Caco-2 (cell line): ENCODE measurements at regions not wholly inside any gene's neighbourhood (a gene's known extent, or its start where the extent isn't known, plus 50 kb on each side); places are given as distances from the start of the nearest gene placed in this dataset.

ENCODE experiments used
- BruUV-seq: library from RNA; stranded (reverse); fragments of 400-500 nt; replicated peaks from 2 replicates; lab custom pipeline; 2021; lab: Mats Ljungman, UMichigan
- CTCF ChIA-PET: fragments of 300-600 bp; sonication (Branson Sonifier 250); formaldehyde crosslinking; loops from one replicate; lab custom pipeline; 2022; ENCODE audit warnings: antibody characterized with exemption; lab: Charles Lee
- POLR2A ChIA-PET: fragments of 300-600 bp; sonication (Branson Sonifier 250); formaldehyde crosslinking; loops from one replicate; lab custom pipeline; 2022; ENCODE audit warnings: antibody characterized with exemption; lab: Charles Lee
- DNase-seq, 2 experiments: peaks; one replicate each; pipeline versions ENCODE4 v3.0.0 to v3.0.0-alpha.2; 2020 to 2022
- H3K27me3 ChIP-seq: replicated peaks from 2 replicates; pipeline ENCODE4 v1.6.0; 2011; ENCODE audit warnings: low read length; ENCODE audit not compliant: control insufficient read depth, insufficient read depth
- H3K36me3 ChIP-seq: 2 replicates; pipeline ENCODE4 v1.5.1; 2011; ENCODE audit warnings: low read length; ENCODE audit not compliant: control insufficient read depth, insufficient read depth
- H3K4me1 ChIP-seq: fragments of 250-450 bp; sonication (Bioruptor Pico); 2 replicates; pipeline ENCODE4 v1.5.1; 2020; ENCODE audit warnings: mild to moderate bottlenecking
- H3K4me3 ChIP-seq: 2 replicates; pipeline ENCODE4 v1.5.1; 2011; ENCODE audit warnings: low read depth, mild to moderate bottlenecking, control low read depth, low read length
- H3K9me3 ChIP-seq: fragments of 250-450 bp; sonication (Bioruptor Pico); 2 replicates; pipeline ENCODE4 v1.5.1; 2020; ENCODE audit warnings: mild to moderate bottlenecking, moderate library complexity
- H3K27ac Mint-ChIP-seq: one replicate; pipeline ENCODE4 v1.8.0; 2022; ENCODE audit warnings: mixed read lengths; ENCODE audit not compliant: unreplicated experiment
- H3K27me3 Mint-ChIP-seq: one replicate; pipeline ENCODE4 v1.8.0; 2022; ENCODE audit warnings: mixed read lengths; ENCODE audit not compliant: insufficient read depth, unreplicated experiment
- H3K36me3 Mint-ChIP-seq: one replicate; pipeline ENCODE4 v1.8.0; 2022; ENCODE audit warnings: mild to moderate bottlenecking, mixed read lengths; ENCODE audit not compliant: insufficient read depth, unreplicated experiment
- H3K4me1 Mint-ChIP-seq: one replicate; pipeline ENCODE4 v1.8.0; 2022; ENCODE audit warnings: low read depth, mixed read lengths; ENCODE audit not compliant: unreplicated experiment
- H3K4me3 Mint-ChIP-seq: one replicate; pipeline ENCODE4 v1.8.0; 2022; ENCODE audit warnings: mild to moderate bottlenecking, moderate library complexity, mixed read lengths; ENCODE audit not compliant: unreplicated experiment
- H3K9me3 Mint-ChIP-seq: one replicate; pipeline ENCODE4 v1.8.0; 2022; ENCODE audit warnings: mixed read lengths; ENCODE audit not compliant: unreplicated experiment
- CTCF ChIP-seq, 2 experiments: fragments of 200-600 bp in 1 of 2; IDR thresholded peaks; 1 replicate in 1 of 2; 2 replicates in 1 of 2; pipeline versions ENCODE4 v1.5.1 to v1.8.0; 2011 to 2022; ENCODE audit warnings: antibody characterized with exemption in 1 of 2, control low read depth in 1 of 2, inconsistent platforms in 1 of 2, low read depth in 1 of 2, low read length in 1 of 2, mild to moderate bottlenecking in 1 of 2, moderate library complexity in 1 of 2; ENCODE audit not compliant: insufficient read depth in 1 of 2, severe bottlenecking in 1 of 2, unreplicated experiment in 1 of 2
- intact Hi-C: fragments of 100-400 bp; cut with micrococcal nuclease; formaldehyde crosslinking; loops from one replicate; pipeline ENCODE4 v1.10.0; 2022; ENCODE audit not compliant: unreplicated experiment

- H3K27ac Mint-ChIP-seq, result no peak overlapping the region
- no TSS peak for BruUV-seq
- ChIA-PET POLR2A (no interaction called here), CTCF (no interaction called here)
- H3K4me1 Mint-ChIP-seq, result no peaks in the 10 kb centered on the region
- no peaks in the 10 kb centered on the region for H3K27me3 Mint-ChIP-seq
- H3K9me3 Mint-ChIP-seq, result no peaks in the 10 kb centered on the region
- H3K4me3 Mint-ChIP-seq, result no peak overlapping the region
- H3K27me3 ChIP-seq, result no peaks in the 10 kb centered on the region
- H3K36me3 ChIP-seq, result no peaks in the 10 kb centered on the region
- peaks cover 2% of the 10 kb centered on the region for H3K4me1 ChIP-seq
- no peaks in the 10 kb centered on the region for H3K9me3 ChIP-seq
- H3K4me3 ChIP-seq, result no peak overlapping the region
- intact Hi-C loops, result no loop called here
- no peak for DNase-seq
- TF ChIP-seq CTCF (IDR thresholded peaks at IDR 0.05; ENCODE audit: insufficient read depth in 1 of 2, low read depth in 1 of 2, low read length in 1 of 2, severe bottlenecking in 1 of 2, unreplicated experiment in 1 of 2), result no peak
- H3K36me3 Mint-ChIP-seq, result no peaks in the 10 kb centered on the region
Observed at GRCh38 chr1:229124520-229125124, 146.3 kb upstream of the RAB4A start.

GRCh38 chr1:229127301-229127700 lies 143.6 kb upstream of the RAB4A start:
- H3K4me3 Mint-ChIP-seq, result no peak overlapping the region
- intact Hi-C loops, result no loop called here
- H3K27me3 ChIP-seq, result no peaks in the 10 kb centered on the region
- H3K36me3 Mint-ChIP-seq, result no peaks in the 10 kb centered on the region
- H3K4me1 ChIP-seq, result peaks cover 29% of the 10 kb centered on the region
- ChIA-PET POLR2A (no interaction called here), CTCF (no interaction called here)
- no peak for DNase-seq
- no peaks in the 10 kb centered on the region for H3K9me3 ChIP-seq
- no peak overlapping the region for H3K4me3 ChIP-seq
- TF ChIP-seq CTCF (IDR thresholded peaks at IDR 0.05; ENCODE audit: insufficient read depth in 1 of 2, low read depth in 1 of 2, low read length in 1 of 2, severe bottlenecking in 1 of 2, unreplicated experiment in 1 of 2), result no peak
- H3K27me3 Mint-ChIP-seq, result no peaks in the 10 kb centered on the region
- no peaks in the 10 kb centered on the region; the same call in 1 of the 2 replicates for H3K36me3 ChIP-seq
- no peak overlapping the region for H3K27ac Mint-ChIP-seq
- H3K9me3 Mint-ChIP-seq, result no peaks in the 10 kb centered on the region
- BruUV-seq, result no TSS peak
- H3K4me1 Mint-ChIP-seq, result peaks cover 18% of the 10 kb centered on the region

GRCh38 chr1:229128066-229128608 lies 142.8 kb upstream of the RAB4A start:
- Mint-ChIP-seq H3K36me3 (no peaks in the 10 kb centered on the region), H3K9me3 (no peaks in the 10 kb centered on the region), H3K4me1 (peaks cover 18% of the 10 kb centered on the region), H3K4me3 (no peak overlapping the region), H3K27ac (no peak overlapping the region), H3K27me3 (no peaks in the 10 kb centered on the region)
- DNase-seq, result no peak
- no TSS peak for BruUV-seq
- Histone ChIP-seq H3K36me3 (no peaks in the 10 kb centered on the region; the same call in 1 of the 2 replicates), H3K27me3 (no peaks in the 10 kb centered on the region), H3K4me1 (peaks cover 37% of the 10 kb centered on the region), H3K9me3 (no peaks in the 10 kb centered on the region), H3K4me3 (no peak overlapping the region)
- ChIA-PET CTCF (no interaction called here), POLR2A (no interaction called here)
- TF ChIP-seq CTCF (IDR thresholded peaks at IDR 0.05; ENCODE audit: insufficient read depth in 1 of 2, low read depth in 1 of 2, low read length in 1 of 2, severe bottlenecking in 1 of 2, unreplicated experiment in 1 of 2), result no peak
- intact Hi-C loops, result no loop called here
